Endothelial cell of umbilical vein (primary cell): ENCODE measurements at regions not wholly inside any gene's neighbourhood (a gene's known extent, or its start where the extent isn't known, plus 50 kb on each side); places are given as distances from the start of the nearest gene placed in this dataset.
"Not testable (repeated sequence)": the region's sequence is repeated elsewhere in the genome, so short reads cannot be mapped to it uniquely, and the experiment has no call there.

ENCODE experiments used
- CTCF ChIP-seq, 2 donors: IDR thresholded peaks; 1 replicate in 1 of 2; 2 replicates in 1 of 2; pipeline ENCODE4 v1.5.1; 2011; ENCODE audit warnings: low read length in 2 of 2, mild to moderate bottlenecking in 2 of 2, moderate library complexity in 2 of 2, control low read depth in 1 of 2, inconsistent platforms in 1 of 2, low read depth in 1 of 2; ENCODE audit not compliant: insufficient read depth in 1 of 2; ENCODE audit errors: extremely low read depth in 1 of 2
- EZH2 ChIP-seq: IDR thresholded peaks from 2 replicates; pipeline ENCODE4 v1.6.1; 2012; ENCODE audit warnings: borderline replicate concordance, low read depth, mild to moderate bottlenecking, moderate library complexity, low read length, inconsistent platforms; ENCODE audit not compliant: severe bottlenecking
- FOS ChIP-seq: IDR thresholded peaks from 2 replicates; pipeline ENCODE4 v1.6.1; 2011; ENCODE audit warnings: mild to moderate bottlenecking, low read length, moderate library complexity, borderline replicate concordance; ENCODE audit not compliant: insufficient read depth
- MAX ChIP-seq: IDR thresholded peaks from 2 replicates; pipeline ENCODE4 v1.6.1; 2011; ENCODE audit not compliant: insufficient read depth, insufficient read length
- MYC ChIP-seq: IDR thresholded peaks from one replicate; pipeline ENCODE4 v1.6.1; 2011; ENCODE audit warnings: mild to moderate bottlenecking, low read depth, low read length
- POLR2A ChIP-seq: IDR thresholded peaks from 2 replicates; pipeline ENCODE4 v1.6.1; 2012; ENCODE audit warnings: low read depth, mild to moderate bottlenecking, control low read depth, low read length
- POLR2AphosphoS5 ChIP-seq: IDR thresholded peaks from 2 replicates; pipeline ENCODE4 v1.6.1; 2012; ENCODE audit warnings: low read depth, mild to moderate bottlenecking, control low read depth, low read length, moderate library complexity; ENCODE audit not compliant: insufficient read depth

- not testable (repeated sequence) for TF ChIP-seq EZH2; CTCF (IDR thresholded peaks at IDR 0.05; ENCODE audit: extremely low read depth in 1 of 2, insufficient read depth in 1 of 2, low read depth in 1 of 2, low read length in 2 of 2); MAX; POLR2A; FOS; MYC; POLR2AphosphoS5
Observed at GRCh38 chr1:232717911-232718310, 87.3 kb upstream of the MAP10 start.
